Fibroblast of the aortic adventitia (primary cell): ENCODE measurements at regions not wholly inside any gene's neighbourhood (a gene's known extent, or its start where the extent isn't known, plus 50 kb on each side); places are given as distances from the start of the nearest gene placed in this dataset.

Source experiments
- DNase-seq: peaks from one replicate; pipeline ENCODE4 v3.0.0-alpha.2; 2010; ENCODE audit warnings: low read depth
- H3K4me3 ChIP-seq: 2 replicates; pipeline ENCODE4 v1.5.1; 2011; ENCODE audit warnings: low read depth, mild to moderate bottlenecking, control low read depth, low read length, moderate library complexity
- TF ChIP-seq, protein P1 (sequence below): IDR thresholded peaks from 2 replicates; pipeline ENCODE4 v1.5.1; 2011; ENCODE audit warnings: mild to moderate bottlenecking, low read length, control low read depth, inconsistent platforms; ENCODE audit not compliant: insufficient read depth

DNA sequence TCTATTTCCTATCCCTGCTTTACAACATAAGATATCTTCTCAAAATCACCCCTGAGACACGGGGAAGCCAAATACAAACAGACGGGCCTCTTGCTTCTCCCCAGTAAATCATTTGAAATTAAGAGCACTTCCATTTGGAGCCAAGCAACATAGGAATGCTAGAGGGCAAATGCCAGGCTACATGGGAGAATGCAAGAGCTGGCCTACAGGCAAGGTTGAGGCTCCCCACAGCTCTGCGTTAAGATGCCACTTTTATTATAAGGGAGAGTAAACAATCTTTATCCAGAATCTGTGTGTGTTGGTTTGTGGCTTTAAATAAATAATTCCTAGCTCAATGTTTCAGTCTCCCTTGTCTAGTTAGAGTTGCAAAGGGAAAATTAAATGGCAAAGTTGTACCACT lies 305.1 kb upstream of the KCNH8 start:
- TF ChIP-seq, protein P1, sequence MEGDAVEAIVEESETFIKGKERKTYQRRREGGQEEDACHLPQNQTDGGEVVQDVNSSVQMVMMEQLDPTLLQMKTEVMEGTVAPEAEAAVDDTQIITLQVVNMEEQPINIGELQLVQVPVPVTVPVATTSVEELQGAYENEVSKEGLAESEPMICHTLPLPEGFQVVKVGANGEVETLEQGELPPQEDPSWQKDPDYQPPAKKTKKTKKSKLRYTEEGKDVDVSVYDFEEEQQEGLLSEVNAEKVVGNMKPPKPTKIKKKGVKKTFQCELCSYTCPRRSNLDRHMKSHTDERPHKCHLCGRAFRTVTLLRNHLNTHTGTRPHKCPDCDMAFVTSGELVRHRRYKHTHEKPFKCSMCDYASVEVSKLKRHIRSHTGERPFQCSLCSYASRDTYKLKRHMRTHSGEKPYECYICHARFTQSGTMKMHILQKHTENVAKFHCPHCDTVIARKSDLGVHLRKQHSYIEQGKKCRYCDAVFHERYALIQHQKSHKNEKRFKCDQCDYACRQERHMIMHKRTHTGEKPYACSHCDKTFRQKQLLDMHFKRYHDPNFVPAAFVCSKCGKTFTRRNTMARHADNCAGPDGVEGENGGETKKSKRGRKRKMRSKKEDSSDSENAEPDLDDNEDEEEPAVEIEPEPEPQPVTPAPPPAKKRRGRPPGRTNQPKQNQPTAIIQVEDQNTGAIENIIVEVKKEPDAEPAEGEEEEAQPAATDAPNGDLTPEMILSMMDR, result no peak
- H3K4me3 ChIP-seq, result no peak overlapping the region
- DNase-seq, result no peak

DNA sequence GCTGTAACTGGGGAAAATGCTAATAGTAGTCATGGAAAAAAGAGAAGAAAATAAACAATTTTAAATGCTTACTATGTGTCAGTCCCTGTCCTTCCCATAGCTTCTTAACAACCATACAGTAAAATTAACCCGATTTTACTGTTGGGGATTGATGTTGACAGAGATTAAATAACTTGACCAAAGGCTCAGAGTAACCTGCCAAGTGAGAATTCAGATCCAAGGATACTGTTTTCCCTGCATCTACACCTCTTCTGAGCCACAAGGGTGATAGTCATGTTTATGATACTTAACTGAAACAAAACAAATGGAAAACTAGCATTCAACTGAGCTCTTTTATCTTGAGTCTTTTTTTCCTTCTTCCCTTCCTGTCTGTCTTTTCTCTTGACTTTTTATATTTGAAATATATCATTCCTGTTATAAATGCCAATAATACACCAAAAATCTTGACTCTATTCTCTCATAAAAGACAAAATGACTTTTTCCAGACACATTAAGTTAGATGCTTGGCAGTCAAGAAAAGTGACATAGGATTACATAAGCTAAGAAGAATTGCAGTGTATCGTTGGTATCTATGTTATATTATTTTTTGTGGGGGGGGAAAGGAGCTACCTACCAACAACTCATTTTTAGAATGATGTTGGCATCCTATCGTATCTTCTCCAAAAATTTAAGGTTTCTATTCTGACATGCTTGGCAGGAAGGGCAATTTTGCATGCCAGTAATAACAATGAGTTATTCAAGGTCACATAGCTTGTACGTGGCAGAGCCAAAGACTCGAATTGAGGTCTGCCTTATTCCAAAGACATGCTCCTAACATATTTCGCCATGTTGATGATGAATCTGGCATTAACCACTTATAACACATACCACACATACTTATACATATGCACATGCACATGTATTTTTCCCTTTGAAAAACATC lies 306.6 kb upstream of the KCNH8 start:
- H3K4me3 ChIP-seq, result no peak overlapping the region
- DNase-seq, result peak; percentile 43
- TF ChIP-seq, protein P1, result no peak

DNA sequence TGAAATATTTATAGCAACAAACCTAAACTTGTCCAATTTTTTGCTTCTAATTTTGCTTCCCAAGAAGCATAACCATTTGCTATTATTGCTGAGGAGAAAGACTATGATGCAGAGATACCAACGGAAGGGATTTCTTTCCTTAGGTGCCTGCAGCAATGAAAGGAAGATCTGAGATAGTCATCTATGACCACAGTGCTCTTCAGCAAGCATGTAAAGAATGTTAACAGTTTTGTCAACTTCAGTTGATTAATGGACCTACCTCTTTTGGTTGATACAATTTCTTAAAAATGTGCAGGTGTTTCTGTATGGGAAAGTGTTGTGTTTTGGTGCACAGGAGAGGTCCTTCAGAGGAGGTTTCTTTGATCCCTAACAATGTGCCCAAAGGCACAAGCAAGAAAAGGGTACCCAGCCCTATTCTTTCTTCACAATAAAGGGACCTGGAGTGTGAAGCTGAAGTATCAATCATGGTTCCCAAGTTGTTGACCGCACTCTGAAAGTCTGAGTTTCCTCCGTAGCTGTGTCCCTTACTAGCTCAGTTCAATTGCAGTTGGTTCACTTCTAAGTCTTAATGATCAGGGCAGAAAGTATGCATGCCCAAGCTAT lies 307.7 kb upstream of the KCNH8 start:
- DNase-seq, result no peak
- TF ChIP-seq, protein P1, result no peak
- H3K4me3 ChIP-seq, result no peak overlapping the region

DNA sequence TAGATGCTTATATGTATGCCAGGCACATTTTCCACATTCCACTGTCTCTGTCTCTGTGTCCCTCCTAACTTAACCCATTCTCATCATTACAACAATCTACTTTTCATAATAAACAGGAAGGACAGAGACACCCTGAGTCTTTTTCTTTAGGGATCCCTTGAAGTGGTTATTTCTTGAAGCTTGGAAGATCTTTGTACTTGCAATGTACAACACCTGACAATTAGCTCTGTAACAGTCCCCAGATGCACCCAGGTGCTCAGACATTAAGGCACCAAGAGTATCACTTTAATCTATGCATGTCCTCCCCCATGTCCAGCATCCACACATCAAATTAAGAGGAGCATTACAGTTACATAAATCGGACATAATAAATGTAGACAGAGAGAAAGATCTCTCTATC lies 309.6 kb upstream of the KCNH8 start:
- H3K4me3 ChIP-seq, result no peak overlapping the region
- no peak for DNase-seq
- TF ChIP-seq, protein P1, result no peak

DNA sequence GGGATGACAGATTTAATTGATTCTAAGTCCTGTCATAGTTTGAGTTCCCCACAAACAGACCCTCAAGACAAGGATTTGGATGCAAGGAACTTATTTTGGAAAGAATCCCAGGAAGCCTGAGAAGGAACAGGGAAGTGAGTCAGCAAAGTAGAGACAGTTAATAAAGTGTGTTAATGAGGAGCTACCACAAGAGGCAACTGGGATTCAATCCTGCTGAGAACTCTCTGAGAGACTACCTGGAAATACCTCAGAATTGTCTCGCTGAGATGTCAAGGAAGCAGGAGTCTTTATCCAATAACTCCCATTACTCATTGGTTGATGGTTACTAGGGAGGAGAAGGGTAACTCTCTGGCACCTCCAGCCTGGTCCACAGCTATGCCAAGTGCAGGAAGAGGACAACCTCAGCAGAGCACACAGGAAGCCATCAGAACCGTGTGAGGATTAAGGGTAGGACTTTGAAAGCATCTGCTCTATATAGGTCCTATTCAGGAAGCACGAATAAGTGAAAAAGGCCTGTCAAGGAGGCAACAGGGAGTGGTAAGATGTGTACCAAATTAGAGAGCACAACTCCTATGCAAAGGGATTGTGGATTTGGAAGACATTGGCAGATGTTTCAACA lies 311.1 kb upstream of the KCNH8 start:
- DNase-seq, result no peak
- TF ChIP-seq, protein P1, result no peak
- no peak overlapping the region for H3K4me3 ChIP-seq

DNA sequence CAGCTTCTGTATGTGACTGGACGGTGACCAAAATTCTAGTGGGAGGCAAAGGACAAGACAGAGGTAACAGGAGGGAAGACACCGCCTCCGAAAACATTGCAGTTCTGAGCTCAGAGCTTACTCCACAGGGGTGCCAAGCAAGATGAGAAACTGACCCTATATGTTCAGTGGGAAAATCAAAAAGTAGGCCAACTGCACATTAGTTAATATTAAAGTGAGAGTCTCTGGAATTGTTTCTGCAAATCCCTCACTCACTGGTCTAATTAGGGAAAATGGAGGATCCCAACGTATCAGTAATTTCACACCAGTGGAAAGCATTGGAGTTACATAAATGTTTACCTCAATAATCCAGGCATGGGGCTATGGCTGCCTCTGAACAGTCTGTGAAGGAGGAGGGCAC lies 313.3 kb upstream of the KCNH8 start:
- H3K4me3 ChIP-seq, result no peak overlapping the region
- TF ChIP-seq, protein P1, result no peak
- no peak for DNase-seq
